ENCODE measurements at regions not wholly inside any gene's neighbourhood (a gene's known extent, or its start where the extent isn't known, plus 50 kb on each side); places are given as distances from the start of the nearest gene placed in this dataset.
A peak's percentile ranks its signal among the peaks of the same experiment; 100 is the strongest.

DNA sequence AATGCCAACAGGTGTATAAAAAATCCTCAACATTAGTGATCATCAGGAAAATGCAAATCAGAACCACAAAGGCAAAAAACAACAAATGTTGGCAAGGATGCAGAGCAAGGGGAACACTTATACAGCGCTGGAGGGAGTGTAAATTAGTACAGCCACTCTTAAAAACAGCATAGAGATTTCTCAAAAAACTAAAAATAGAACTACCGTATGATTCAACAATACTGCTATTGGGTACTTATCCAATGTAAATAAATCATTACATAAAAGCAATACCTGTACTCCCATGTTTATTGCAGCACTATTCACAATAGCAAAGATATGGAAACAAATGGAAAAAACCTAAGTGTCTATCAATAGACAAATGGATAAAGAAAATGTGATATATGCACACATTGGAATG lies 171.3 kb downstream of the SLC7A11 start:
- no peaks in the 10 kb centered on the region for H3K9me3 ChIP-seq (ENCODE audit: low read length)
- no peaks in the 10 kb centered on the region for H3K9me2 ChIP-seq (ENCODE audit: insufficient read depth, low read length)
- DNase-seq (ENCODE audit: low spot score), result no peak
- BruUV-seq (replicated peaks), result no TSS peak
- H3K36me3 ChIP-seq (ENCODE audit: insufficient read depth, low read length), result no peaks in the 10 kb centered on the region
- no peak overlapping the region for H3K27ac ChIP-seq (ENCODE audit: low read depth, low read length, poor library complexity, severe bottlenecking)
- ChIA-PET CTCF (ENCODE audit: unreplicated experiment) (no interaction called here), POLR2A (interaction anchor here (0.7 kb wide), 1 partner anchor 1134 kb away, joined by 3 read pairs; no protein-coding TSS in a partner anchor)
- H2AFZ ChIP-seq (ENCODE audit: low read length), result no peak overlapping the region
- H4K20me1 ChIP-seq (ENCODE audit: insufficient read depth, low read length), result no peaks in the 10 kb centered on the region
- no peaks in the 10 kb centered on the region for H3K79me2 ChIP-seq (ENCODE audit: insufficient read depth, low read depth, low read length)
- TF ChIP-seq, protein P1, sequence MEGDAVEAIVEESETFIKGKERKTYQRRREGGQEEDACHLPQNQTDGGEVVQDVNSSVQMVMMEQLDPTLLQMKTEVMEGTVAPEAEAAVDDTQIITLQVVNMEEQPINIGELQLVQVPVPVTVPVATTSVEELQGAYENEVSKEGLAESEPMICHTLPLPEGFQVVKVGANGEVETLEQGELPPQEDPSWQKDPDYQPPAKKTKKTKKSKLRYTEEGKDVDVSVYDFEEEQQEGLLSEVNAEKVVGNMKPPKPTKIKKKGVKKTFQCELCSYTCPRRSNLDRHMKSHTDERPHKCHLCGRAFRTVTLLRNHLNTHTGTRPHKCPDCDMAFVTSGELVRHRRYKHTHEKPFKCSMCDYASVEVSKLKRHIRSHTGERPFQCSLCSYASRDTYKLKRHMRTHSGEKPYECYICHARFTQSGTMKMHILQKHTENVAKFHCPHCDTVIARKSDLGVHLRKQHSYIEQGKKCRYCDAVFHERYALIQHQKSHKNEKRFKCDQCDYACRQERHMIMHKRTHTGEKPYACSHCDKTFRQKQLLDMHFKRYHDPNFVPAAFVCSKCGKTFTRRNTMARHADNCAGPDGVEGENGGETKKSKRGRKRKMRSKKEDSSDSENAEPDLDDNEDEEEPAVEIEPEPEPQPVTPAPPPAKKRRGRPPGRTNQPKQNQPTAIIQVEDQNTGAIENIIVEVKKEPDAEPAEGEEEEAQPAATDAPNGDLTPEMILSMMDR (conservative IDR thresholded peaks at IDR 0.05; ENCODE audit: low read length), result no peak
- TF ChIP-seq EZH2phosphoT487 (IDR thresholded peaks at IDR 0.05; ENCODE audit: borderline replicate concordance, low read depth, low read length), result no peak
- no peak overlapping the region for H3K4me3 ChIP-seq (ENCODE audit: low read depth, low read length, poor library complexity, severe bottlenecking)
- intact Hi-C loops (cut with micrococcal nuclease; ENCODE audit: unreplicated experiment), result no loop called here
- no peaks in the 10 kb centered on the region for H3K4me1 ChIP-seq (ENCODE audit: insufficient read depth, low read length, poor library complexity, severe bottlenecking)
- H3K4me2 ChIP-seq (ENCODE audit: low read length), result no peak overlapping the region

DNA sequence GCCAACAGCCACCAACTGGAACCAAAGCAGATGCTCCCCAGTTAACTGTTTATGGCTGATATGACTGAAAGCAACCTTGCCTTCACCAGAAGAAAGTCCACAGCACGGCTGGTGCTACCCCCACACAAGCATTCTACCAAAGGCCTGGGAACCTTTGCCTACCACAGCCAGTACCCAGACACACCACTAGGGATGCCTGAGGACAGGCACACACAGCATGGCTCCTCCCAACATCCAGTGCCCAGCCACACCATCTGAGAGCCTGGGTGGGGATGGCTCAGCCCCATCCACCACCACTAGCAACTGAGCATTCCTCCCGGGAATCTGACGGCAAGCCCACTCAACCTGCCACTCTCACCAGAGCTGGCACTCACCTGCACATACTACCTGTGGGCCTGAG lies 178.6 kb downstream of the SLC7A11 start:
- Histone ChIP-seq H3K36me3 (ENCODE audit: insufficient read depth, low read length) (no peaks in the 10 kb centered on the region), H3K4me3 (ENCODE audit: low read depth, low read length, poor library complexity, severe bottlenecking) (no peak overlapping the region), H4K20me1 (ENCODE audit: insufficient read depth, low read length) (no peaks in the 10 kb centered on the region), H3K9me3 (ENCODE audit: low read length) (no peaks in the 10 kb centered on the region), H3K9me2 (ENCODE audit: insufficient read depth, low read length) (no peaks in the 10 kb centered on the region), H3K27ac (ENCODE audit: low read depth, low read length, poor library complexity, severe bottlenecking) (no peak overlapping the region), H3K4me2 (ENCODE audit: low read length) (no peak overlapping the region), H3K4me1 (ENCODE audit: insufficient read depth, low read length, poor library complexity, severe bottlenecking) (no peaks in the 10 kb centered on the region), H2AFZ (ENCODE audit: low read length) (no peak overlapping the region), H3K79me2 (ENCODE audit: insufficient read depth, low read depth, low read length) (no peaks in the 10 kb centered on the region)
- intact Hi-C loops (cut with micrococcal nuclease; ENCODE audit: unreplicated experiment), result no loop called here
- DNase-seq (ENCODE audit: low spot score), result no peak
- ChIA-PET POLR2A (no interaction called here), CTCF (ENCODE audit: unreplicated experiment) (no interaction called here)
- no peak for TF ChIP-seq EZH2phosphoT487 (IDR thresholded peaks at IDR 0.05; ENCODE audit: borderline replicate concordance, low read depth, low read length)
- TF ChIP-seq, protein P1 (conservative IDR thresholded peaks at IDR 0.05; ENCODE audit: low read length), result no peak
- no TSS peak for BruUV-seq (replicated peaks)

DNA sequence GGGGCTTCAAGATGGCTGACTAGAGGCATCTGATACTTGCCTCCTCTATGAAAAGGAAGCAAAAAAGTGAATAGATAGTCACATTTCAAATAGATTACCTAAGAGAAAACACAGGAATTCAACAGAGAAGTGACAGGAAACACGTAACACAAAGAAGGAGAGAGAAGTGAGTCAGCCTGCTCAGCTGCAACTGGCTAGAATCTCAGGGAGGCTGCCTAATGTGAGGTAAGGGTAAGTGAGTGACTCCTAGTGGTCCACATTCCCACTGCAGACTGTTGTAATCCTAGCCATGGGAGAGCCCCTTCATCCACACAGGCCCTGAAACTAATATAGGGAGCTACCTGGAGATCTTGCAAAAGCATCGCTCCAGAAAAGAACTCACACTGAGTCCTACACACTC lies 179.2 kb downstream of the SLC7A11 start:
- Histone ChIP-seq H3K27ac (ENCODE audit: low read depth, low read length, poor library complexity, severe bottlenecking) (no peak overlapping the region), H3K4me2 (ENCODE audit: low read length) (no peak overlapping the region), H3K9me2 (ENCODE audit: insufficient read depth, low read length) (no peaks in the 10 kb centered on the region), H4K20me1 (ENCODE audit: insufficient read depth, low read length) (no peaks in the 10 kb centered on the region), H3K9me3 (ENCODE audit: low read length) (no peaks in the 10 kb centered on the region), H3K4me3 (ENCODE audit: low read depth, low read length, poor library complexity, severe bottlenecking) (no peak overlapping the region), H3K36me3 (ENCODE audit: insufficient read depth, low read length) (no peaks in the 10 kb centered on the region), H3K79me2 (ENCODE audit: insufficient read depth, low read depth, low read length) (no peaks in the 10 kb centered on the region), H2AFZ (ENCODE audit: low read length) (no peak overlapping the region), H3K4me1 (ENCODE audit: insufficient read depth, low read length, poor library complexity, severe bottlenecking) (no peaks in the 10 kb centered on the region)
- TF ChIP-seq, protein P1 (conservative IDR thresholded peaks at IDR 0.05; ENCODE audit: low read length), result peak; percentile 13; the same call in 1 of the 2 replicates
- no peak for TF ChIP-seq EZH2phosphoT487 (IDR thresholded peaks at IDR 0.05; ENCODE audit: borderline replicate concordance, low read depth, low read length)
- intact Hi-C loops (cut with micrococcal nuclease; ENCODE audit: unreplicated experiment), result no loop called here
- ChIA-PET POLR2A (no interaction called here), CTCF (ENCODE audit: unreplicated experiment) (no interaction called here)
- DNase-seq (ENCODE audit: low spot score), result no peak
- BruUV-seq (replicated peaks), result no TSS peak
